ELR (cell line): ENCODE measurements at regions not wholly inside any gene's neighbourhood (a gene's known extent, or its start where the extent isn't known, plus 50 kb on each side); places are given as distances from the start of the nearest gene placed in this dataset.
A peak's percentile ranks its signal among the peaks of the same experiment; 100 is the strongest.

Experiments
- DNase-seq: peaks from one replicate; pipeline ENCODE4 v3.0.0-alpha.2; 2015; ENCODE audit warnings: low read depth

DNA sequence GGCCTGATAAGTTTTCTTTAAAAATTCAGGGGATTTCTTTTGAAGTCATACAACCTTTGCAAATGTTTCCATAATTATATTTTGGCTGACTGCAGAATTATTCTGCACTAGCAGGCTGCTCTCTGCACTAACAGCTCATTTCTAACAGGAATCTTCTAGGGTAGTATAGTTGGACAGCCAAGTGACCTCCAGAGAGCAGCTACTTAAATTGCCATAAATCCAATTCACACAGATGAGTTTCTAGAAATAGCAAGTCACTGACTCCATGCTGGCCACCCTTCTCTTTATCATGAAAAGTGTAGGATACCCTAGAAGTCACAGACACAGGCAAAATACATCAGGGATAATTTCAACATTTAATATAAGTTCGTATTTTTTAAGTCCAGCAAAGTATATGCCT, 110.9 kb upstream of the TARS1 start:
- no peak for DNase-seq

DNA sequence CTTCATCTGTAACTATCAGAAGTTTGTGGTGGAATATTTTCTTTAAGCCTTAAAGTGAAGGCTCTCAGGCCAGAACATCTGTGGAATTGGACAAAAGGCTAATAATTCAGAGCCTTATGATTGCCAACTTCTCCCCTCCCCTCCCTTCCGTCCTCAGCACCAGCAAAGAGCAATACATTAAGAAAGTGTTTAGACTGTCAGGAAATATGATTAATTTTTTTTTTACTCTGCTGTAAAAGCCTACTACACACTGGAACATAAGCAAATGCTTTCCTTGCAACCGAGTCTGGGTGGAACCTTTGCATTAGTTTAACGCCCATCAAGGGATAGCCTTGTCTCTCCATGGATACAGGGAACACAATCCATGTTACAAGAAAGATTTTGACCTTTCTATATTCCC, 110.3 kb upstream of the TARS1 start:
- no peak for DNase-seq

DNA sequence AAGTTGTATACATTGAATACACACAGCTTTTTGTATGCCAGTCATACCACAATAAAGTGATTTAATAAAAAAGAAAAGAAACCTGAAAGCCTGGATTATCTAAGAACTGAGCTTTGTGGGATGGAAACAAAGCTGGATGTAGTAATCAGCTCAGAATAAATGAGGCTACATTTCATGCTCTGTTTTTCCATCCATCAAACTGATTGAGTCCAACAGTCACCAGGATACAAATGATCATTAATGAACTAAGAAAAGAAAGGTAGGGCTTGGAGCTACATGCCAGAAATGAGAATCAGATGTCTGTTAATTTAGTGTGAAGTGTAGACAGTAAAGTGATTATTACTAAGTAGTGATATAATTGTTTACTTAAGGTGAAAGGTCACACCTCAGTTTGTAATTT, 109.8 kb upstream of the TARS1 start:
- no peak for DNase-seq

DNA sequence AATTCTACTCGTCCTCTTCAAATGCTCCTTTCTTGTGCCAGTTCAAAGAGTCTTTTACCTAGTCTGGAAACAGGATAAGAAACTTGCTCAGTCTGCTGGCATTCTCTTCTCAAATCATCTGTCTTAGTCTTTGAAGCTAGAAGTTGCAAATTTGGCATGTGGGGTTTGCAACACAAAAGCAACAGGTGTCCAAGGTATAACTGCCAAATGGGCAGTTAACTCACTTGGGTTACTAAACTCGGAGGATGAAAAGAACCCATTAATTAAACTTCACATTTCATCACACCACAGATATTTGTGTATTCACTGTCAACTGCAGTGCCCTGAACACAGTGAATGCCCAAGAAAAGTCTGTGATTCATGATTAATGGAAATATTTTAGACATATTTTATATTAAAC, 108.0 kb upstream of the TARS1 start:
- DNase-seq = no peak

DNA sequence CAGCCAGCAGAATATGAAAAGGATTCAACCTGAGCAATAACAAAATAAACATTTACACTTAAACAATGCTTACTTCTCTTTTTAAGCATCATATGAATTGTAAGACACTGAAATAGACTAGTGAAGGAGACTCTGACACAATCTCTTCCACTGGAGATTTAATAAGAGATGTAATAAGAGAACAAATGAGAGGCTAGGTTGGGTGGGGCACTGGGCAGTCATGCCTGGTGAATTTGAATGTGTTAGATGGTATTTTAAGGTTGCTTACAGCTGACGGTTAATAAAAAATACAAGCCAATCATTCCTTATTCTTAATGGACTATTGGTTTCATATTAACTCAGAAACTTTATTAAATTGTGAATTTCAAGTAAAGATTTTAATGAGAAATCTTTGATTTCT, 105.9 kb upstream of the TARS1 start:
- no peak for DNase-seq

DNA sequence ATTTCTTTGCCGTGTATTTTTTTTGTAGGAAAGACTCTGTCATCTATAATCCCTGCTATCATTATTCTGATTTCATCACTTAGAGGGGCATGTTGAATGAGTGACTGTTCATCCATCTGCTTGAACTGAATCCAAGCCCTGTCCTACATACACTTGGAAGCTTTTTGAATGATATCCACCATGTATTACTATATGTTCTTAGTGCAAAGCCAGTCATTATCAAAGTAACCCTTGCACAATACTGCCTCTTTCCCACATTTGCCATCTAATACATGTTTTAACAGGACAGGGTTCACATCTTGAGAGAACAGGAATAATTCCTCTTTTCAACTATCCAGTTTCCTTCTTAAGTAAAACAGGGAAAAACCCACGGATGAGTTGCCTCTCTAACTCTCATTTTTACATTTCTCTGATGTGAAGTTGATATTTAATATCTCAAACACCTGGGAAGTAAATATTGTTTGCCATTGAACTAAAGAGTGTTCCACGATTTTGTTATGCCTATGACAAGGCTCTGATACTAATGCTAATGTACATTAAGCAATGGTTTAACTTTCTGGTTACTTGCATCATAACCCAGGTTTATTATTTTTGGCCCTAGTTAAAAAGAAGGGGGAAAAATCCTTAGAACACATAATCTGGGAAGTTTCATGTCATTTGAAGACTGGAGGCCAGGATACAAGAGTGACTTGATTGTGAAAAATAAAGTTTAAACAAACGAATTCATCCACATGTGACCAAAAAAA, 103.7 kb upstream of the TARS1 start:
- DNase-seq = no peak

DNA sequence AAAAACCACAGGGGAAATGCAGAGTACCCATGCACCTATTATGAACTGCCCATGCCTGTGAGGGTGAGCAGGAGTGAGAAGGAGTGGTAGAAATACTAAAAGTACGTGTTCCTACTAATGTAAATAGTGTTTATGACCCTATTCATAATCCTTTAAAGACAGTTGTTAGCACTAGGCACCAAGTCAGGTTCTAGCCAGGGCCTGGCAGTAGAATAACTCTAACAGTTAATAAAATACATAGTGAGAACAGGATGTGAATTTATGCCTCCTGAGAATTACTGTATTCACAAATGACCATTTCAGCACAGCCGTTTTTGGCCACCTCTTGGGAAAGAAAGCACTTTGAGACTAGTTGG, 103.2 kb upstream of the TARS1 start:
- no peak for DNase-seq

DNA sequence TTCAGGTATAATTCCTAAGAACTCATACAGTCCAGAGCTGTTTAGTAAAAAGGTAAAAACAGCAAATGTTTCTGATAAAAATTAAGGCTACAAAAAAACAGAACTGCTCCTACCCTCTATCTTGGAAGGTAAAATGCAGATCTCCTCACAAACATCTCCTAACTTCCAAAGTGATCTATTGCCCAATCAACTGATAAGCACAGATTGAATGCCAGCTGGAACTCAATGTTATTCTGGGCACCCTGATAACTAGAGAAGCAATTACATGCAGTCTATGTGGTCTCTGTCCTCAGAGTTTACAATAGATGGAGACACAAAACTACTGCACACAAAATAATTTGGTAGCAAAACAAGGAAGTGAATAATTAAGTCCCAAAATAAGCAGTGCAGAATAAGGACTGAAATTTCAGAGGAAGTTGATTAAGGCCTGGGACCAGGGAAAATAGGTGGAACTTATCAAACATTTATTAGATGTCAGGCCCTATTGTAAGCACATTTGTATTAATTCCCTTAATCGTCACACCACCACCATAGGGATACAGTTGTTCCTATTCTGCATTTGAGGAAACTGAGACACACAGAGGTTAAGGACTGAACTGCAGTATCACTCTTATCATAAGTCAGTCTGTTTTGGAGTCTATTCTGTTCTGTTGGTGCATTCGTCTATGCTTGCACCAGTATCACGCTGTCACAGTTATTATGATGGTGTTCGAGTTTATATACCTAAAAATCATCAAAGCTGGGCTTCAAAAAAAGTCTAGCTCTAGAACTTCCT, 102.2 kb upstream of the TARS1 start:
- DNase-seq = no peak

DNA sequence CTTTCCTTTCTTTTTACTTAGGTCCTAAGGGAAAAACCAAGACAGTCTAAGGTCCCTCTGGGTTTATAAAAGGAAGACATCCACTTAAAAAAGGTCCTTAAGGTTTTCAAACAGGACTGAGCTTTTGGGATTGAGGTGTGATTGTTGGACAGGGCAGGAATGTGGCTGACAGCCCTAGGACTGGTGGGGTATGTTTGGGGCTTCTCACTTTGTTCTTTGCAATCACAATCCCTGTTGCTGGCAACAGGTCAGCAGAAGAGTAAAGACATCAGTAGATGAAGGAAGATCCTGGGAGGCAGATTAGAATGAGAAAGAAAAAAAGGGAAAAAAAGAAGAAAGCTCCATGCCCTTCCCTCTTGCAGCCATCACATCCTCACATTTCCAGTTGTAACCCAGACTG, 101.4 kb upstream of the TARS1 start:
- DNase-seq = no peak

DNA sequence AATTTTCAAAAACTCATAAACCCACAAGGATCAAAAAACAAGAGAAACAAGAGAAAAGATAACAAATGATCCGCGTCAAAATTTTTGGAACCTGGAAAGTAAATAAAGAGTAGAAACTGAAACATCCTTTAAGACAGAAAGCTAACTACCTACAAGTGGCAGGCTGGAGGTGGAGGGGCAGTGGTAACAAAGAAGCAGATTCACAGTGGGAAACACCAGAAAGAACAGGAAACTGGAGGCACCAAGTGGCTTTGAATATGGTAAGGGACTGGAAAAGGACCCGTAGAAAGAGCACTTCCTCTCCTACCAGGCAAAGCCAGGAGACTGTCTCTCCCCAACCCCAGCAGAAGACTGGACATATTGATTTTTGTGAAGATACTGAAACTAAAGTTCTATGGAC, 100.6 kb upstream of the TARS1 start:
- DNase-seq = no peak

DNA sequence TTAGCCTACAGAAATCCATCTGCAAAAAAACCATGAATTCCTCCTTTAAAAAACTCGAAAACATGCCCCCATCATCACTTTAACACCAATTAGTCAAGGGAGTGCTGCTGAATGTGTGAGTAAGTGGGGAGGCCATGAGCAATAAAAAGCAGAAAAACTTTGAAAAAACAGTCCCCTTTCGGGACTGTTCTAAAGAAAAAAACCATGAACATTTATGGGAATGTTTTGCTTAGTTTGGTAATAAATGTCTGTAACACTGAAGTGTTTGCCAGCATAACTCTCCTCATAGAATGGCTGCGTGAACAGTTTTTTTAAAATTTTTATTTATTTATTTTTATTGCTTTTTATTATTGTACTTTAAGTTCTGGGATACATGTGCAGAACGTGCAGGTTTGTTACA, 99.4 kb upstream of the TARS1 start:
- no peak for DNase-seq

DNA sequence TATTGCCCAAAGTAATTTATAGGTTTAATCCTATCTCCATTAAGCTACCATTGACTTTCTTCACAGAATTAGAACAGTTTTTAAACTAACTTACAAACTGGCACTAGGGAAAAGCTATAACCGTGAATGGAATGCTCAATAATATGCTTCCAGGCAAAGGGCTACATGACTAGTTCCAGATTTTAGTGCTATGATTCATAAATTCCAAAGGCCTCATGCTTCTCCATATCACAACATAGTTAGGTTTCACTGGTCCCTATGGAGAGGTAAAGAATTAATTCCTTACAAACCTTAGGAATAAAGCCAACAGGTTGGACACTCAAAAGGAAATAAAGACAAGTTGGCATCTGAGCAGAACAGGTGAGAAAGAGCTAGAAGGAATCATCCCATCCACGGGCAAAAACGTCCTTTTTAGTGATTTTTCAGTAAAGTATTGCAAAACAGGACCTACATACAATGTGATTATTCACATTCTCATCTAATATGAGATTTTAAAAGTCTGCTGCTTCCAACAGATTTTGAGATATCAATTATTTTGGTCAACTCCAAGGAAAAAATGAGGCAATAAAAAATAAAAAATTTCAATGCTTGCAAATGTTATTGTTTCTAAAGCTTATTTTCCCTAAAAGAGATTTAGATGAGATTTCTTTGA, 97.0 kb upstream of the TARS1 start:
- DNase-seq = peak; percentile 91

DNA sequence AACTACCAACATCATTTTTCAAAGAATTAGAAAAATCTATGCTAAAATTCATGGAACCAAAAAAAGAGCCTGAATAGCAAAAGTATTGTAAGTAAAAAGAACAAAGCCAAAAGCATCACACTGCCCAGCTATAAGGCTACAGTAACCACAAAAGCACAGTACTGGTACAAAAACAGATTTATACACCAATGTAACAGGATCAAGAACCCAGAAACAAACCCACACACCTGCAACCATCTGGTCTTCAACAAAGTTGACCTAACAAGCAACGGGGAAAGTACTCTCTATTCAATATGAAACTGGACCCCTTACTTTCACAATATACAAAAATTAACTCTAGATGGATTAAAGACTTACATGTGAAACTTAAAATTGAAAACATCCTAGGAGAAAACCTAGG, 94.2 kb upstream of the TARS1 start:
- no peak for DNase-seq

DNA sequence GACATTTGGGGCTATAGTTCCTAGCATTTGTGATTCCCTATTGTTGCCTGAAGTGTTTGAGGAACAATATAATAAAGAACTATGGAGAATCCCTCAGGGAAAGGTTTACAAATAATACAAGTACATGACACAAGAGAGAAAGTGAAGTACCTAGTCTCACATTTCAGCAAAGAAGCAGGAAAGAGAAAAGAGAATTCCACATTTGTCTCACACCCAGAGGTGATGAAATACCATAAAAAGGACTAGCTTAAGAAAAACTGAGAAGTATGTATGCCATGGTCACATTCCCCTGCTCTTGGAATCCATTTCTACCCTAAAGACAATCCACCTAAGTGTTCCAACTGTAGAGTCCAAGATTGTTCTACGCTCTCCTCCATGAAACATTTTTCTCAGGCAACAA, 79.0 kb upstream of the TARS1 start:
- DNase-seq = no peak

DNA sequence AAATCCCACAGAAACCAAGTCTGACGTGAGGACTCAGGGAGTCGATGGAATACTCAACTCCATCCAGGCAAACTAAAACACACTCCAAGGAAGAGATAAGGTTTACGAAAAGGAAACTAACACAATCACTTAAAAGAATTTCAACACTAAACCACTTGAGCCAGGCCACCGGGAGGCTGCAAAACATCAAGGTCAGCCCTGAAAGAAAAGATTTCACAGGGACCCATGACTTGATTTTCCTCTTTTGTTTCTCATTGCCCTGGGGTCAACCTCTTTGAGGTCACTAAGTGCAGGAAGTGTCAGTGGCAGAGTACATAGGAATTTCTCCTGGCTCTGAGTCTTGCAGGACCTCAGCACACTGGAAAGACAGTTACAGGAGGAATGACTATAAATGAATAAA, 77.8 kb upstream of the TARS1 start:
- DNase-seq = no peak

DNA sequence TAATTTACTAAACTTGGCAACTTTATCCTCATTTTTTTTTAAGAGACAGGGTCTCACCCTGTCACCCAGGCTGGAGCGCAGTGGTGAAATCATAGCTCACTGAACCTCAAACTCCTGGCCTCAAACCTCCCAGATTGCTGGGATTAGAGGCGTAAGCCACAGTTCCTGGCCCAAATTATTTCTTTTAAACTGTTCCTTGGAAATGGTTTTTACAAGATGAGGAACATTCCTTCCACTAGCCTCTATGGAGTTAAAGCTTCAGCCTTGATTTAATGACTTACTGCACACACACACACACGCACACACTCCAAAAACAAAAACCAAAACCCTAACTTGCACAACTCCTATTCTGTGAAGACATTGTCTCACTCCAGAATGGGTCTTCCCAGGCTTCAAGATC, 77.2 kb upstream of the TARS1 start:
- no peak for DNase-seq

DNA sequence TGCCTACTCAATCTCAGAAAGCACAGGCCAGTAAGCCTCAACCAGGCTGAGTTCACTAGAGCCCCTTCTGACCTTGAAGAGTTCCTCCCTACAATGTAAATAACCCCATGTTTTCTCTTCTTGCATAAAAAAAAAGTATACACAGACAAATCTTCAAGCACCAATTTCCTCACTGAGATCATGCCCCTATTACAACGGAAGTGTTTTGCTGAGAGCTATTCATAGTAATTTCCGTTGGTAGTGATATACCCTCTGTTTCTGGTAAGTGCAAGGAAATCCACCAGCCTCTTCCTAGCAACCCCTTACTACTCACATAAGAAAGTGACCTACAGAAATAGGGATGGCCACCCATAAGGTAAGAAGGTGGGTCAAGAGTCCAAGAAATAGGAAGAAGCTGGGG, 76.4 kb upstream of the TARS1 start:
- DNase-seq = no peak

DNA sequence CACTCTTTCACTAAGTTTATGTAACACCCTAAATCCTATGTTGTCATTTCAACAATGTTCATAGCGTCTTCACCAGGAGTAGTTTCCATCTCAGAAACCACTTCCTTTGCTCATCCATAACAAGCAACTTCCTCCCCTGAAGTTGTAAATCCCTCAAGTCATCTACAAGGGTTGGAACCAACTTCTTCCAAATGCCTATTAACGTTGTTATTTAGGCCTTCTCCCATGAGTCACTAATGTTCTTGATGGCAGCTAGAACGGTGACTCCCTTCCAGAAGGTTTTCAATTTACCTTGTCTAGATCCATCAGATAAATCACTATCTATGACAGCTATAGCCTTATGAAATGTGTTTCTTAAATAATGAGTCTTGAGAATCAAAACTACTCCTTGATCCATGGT, 73.3 kb upstream of the TARS1 start:
- DNase-seq = no peak

DNA sequence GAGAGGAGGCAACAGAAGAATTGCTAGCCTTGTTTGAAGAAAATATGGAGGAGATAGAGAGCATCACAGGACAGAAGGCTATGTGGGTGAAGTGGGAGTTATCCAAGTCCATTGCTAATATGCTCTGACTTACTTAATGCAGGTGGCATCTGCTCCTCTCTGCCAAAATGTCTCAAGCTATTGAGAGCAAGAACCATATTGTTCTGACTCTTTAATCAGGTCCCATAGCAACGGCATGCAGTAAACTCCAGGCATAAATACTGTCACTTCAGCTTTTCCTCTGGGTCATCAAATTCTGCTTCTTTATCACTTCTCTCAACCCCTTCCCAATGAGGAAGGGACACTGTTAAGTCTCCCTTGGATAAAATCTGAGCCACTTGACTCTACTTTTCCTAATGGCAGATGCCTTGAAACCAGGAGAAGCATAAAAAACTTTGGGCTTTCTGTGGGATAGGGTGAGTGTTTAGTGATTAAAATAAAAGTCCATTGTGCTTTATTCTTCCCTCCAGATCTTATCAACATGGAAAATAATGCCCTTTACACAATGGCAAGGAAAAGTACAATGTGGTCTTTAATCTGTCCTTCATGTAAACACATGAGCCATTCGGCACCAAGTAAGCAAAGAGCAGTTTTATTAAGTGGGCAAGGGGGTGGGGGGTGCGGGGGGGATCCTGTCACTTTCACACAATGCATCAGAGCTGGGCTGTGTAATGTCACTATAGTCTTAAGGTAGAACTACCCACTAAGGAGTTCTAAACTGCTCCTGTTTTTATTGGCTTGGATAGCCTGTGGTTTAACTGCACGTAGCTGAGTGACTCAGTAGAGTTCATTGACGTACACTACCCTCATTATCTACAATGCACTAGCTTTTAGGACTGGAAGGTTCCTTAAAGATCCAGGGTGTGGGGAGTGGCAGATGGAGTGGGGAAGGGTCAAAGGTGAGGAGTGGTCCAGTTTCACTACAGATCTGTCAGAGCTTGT, 71.0 kb upstream of the TARS1 start:
- peak; percentile 83 for DNase-seq

DNA sequence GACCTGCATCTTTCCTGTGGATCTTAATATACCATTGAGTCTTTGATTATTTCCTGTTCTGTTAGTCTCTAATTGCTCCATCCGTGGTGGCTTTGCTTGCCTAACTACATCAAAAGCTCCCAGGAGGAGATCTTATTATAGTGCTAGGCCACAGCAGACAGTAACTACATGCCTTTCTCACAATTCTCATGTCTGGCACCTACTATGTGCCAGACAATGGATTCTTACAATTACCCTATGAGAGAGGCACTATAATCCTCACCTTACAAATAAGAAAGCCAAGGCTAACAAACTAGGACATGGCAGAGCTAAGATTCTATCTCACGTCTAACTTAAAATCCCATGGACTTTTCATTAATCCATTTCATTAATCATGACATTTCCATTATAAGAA, 70.3 kb upstream of the TARS1 start:
- DNase-seq = no peak

DNA sequence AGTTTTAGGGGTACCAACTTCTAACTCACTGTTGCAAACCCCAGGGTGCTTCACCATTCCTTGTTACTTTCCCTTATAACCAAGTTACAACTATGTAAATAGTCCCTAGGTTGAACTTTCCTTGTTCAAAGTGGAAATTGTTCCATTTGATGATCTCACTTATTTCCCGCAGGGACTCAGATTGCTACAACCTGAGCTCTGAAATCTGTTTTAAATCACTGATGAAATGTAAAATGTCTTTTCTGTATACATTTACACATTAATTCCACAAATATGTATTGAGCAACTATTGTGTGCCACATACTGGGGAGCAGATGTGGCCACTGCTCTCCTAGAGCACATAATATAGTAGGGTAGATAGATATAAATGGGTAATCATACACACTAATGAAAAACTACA, 69.1 kb upstream of the TARS1 start:
- peak; percentile 20 for DNase-seq
